Right atrium auricular region (tissue), 2 donors: ENCODE measurements at regions not wholly inside any gene's neighbourhood (a gene's known extent, or its start where the extent isn't known, plus 50 kb on each side); places are given as distances from the start of the nearest gene placed in this dataset.
"Not testable (repeated sequence)": the region's sequence is repeated elsewhere in the genome, so short reads cannot be mapped to it uniquely, and the experiment has no call there.

Source experiments
- DNase-seq: peaks from one replicate; pipeline ENCODE4 v3.0.0-alpha.2; 2019; ENCODE audit warnings: low spot score
- H3K27ac ChIP-seq, 2 donors: fragments of 200-600 bp; sonication (generic); 1 replicate in 1 of 2; 2 replicates in 1 of 2; pipeline ENCODE4 v1.5.1; 2016 to 2019
- H3K27me3 ChIP-seq, 2 donors: fragments of 200-600 bp; sonication (generic); one replicate each; pipeline versions ENCODE4 v1.5.1 to v1.6.0; 2017 to 2019
- H3K36me3 ChIP-seq: fragments of 200-600 bp; sonication (generic); one replicate; pipeline ENCODE4 v1.5.1; 2016
- H3K4me1 ChIP-seq, 2 donors: fragments of 200-600 bp; sonication (generic); one replicate each; pipeline versions ENCODE4 v1.5.1 to v1.6.0; 2017 to 2019
- H3K4me3 ChIP-seq, 2 donors: fragments of 200-600 bp; sonication (generic); 1 replicate in 1 of 2; 2 replicates in 1 of 2; pipeline ENCODE4 v1.5.1; 2017 to 2019; ENCODE audit warnings: mild to moderate bottlenecking in 1 of 2, moderate library complexity in 1 of 2
- H3K9me3 ChIP-seq, 2 donors: fragments of 200-600 bp; sonication (generic); one replicate each; pipeline ENCODE4 v1.5.1; 2019
- CTCF ChIP-seq, 2 donors: fragments of 200-600 bp; sonication (generic); IDR thresholded peaks; one replicate each; pipeline ENCODE4 v1.5.1; 2019; ENCODE audit warnings: antibody characterized with exemption in 2 of 2

GRCh38 chr1:174079796-174080195 lies 57.6 kb upstream of the RC3H1 start:
- H3K36me3 ChIP-seq: no peaks in the 10 kb centered on the region
- no peak for DNase-seq
- TF ChIP-seq CTCF (IDR thresholded peaks at IDR 0.05): no peak
- no peak overlapping the region for H3K4me3 ChIP-seq
- H3K27me3 ChIP-seq: no peaks in the 10 kb centered on the region
- no peak overlapping the region for H3K27ac ChIP-seq
- no peaks in the 10 kb centered on the region for H3K9me3 ChIP-seq
- H3K4me1 ChIP-seq: no peaks in the 10 kb centered on the region

- H3K27ac ChIP-seq, H3K4me1 ChIP-seq, H3K4me3 ChIP-seq, H3K9me3 ChIP-seq, H3K36me3 ChIP-seq, H3K27me3 ChIP-seq, DNase-seq: not testable (repeated sequence)
Observed at GRCh38 chr1:174078916-174079315, 56.8 kb upstream of the RC3H1 start.

GRCh38 chr1:174077749-174078490 lies 55.8 kb upstream of the RC3H1 start:
- no peak for DNase-seq
- Histone ChIP-seq H3K27me3 (no peaks in the 10 kb centered on the region), H3K4me3 (no peak overlapping the region), H3K36me3 (no peaks in the 10 kb centered on the region), H3K4me1 (no peaks in the 10 kb centered on the region), H3K9me3 (no peaks in the 10 kb centered on the region), H3K27ac (no peak overlapping the region)
- no peak for TF ChIP-seq CTCF (IDR thresholded peaks at IDR 0.05)

GRCh38 chr1:174075245-174075692 lies 53.1 kb upstream of the RC3H1 start:
- H3K9me3 ChIP-seq: no peaks in the 10 kb centered on the region
- no peaks in the 10 kb centered on the region for H3K4me1 ChIP-seq
- H3K27ac ChIP-seq: no peak overlapping the region
- no peaks in the 10 kb centered on the region for H3K27me3 ChIP-seq
- H3K36me3 ChIP-seq: no peaks in the 10 kb centered on the region
- no peak overlapping the region for H3K4me3 ChIP-seq
- no peak for TF ChIP-seq CTCF (IDR thresholded peaks at IDR 0.05)
- no peak for DNase-seq

- no peak for DNase-seq
- Histone ChIP-seq H3K27ac (no peak overlapping the region), H3K4me3 (no peak overlapping the region), H3K4me1 (no peaks in the 10 kb centered on the region), H3K9me3 (no peaks in the 10 kb centered on the region), H3K27me3 (no peaks in the 10 kb centered on the region), H3K36me3 (no peaks in the 10 kb centered on the region)
- peak in 1 of 2 donors; percentile 59 for TF ChIP-seq CTCF (IDR thresholded peaks at IDR 0.05)
Observed at GRCh38 chr1:174074757-174075156, 52.6 kb upstream of the RC3H1 start.

- no peak overlapping the region for H3K27ac ChIP-seq
- no peak for TF ChIP-seq CTCF (IDR thresholded peaks at IDR 0.05)
- H3K9me3 ChIP-seq: no peaks in the 10 kb centered on the region
- H3K4me1 ChIP-seq: no peaks in the 10 kb centered on the region
- no peak for DNase-seq
- no peaks in the 10 kb centered on the region for H3K27me3 ChIP-seq
- H3K36me3 ChIP-seq: no peaks in the 10 kb centered on the region
- no peak overlapping the region for H3K4me3 ChIP-seq
Observed at GRCh38 chr1:174072581-174072980, 50.4 kb upstream of the RC3H1 start.
